Erythroblast (primary cell): ENCODE measurements at regions not wholly inside any gene's neighbourhood (a gene's known extent, or its start where the extent isn't known, plus 50 kb on each side); places are given as distances from the start of the nearest gene placed in this dataset.

ENCODE experiments used
- GATA1 ChIP-seq: IDR thresholded peaks from 2 replicates; pipeline ENCODE4 v1.6.1; 2011; ENCODE audit warnings: low read depth, mild to moderate bottlenecking, control low read depth, low read length, moderate library complexity
- POLR2A ChIP-seq: IDR thresholded peaks from 2 replicates; pipeline ENCODE4 v1.6.1; 2011; ENCODE audit warnings: mild to moderate bottlenecking, low read length

DNA sequence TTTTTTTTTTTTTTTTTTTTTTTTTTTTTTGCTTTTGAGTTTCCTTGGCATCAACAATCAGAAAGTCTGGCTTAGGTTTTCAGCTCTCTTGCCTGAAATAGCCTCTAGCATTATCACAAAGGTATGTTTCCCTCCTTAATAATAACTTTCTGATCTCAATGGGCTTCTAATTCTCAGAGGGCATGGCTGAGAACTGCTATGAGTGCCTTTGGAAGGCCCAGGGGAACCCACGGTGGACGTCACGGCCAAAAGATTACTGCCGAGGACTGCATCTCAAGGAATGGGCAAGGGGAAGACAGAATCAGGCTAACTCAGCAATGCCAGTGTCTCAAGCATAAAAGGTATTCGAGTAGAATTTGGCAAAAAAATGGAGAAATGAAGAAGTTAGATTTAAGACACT is 73.2 kb upstream of the SLC14A2 start:
- TF ChIP-seq POLR2A = no peak
- no peak for TF ChIP-seq GATA1
